ENCODE measurements at regions not wholly inside any gene's neighbourhood (a gene's known extent, or its start where the extent isn't known, plus 50 kb on each side); places are given as distances from the start of the nearest gene placed in this dataset.

- TF ChIP-seq GABPA (IDR thresholded peaks at IDR 0.05; ENCODE audit: low read depth) (no peak), MYC (IDR thresholded peaks at IDR 0.05; ENCODE audit: insufficient read depth, insufficient read length, insufficient replicate concordance, low read length, severe bottlenecking) (no peak), CTCF (IDR thresholded peaks at IDR 0.05 in 2 of 3, conservative IDR thresholded peaks at IDR 0.05 in 1 of 3; ENCODE audit: control insufficient read depth in 2 of 3, extremely low read depth in 1 of 3, insufficient read depth in 1 of 3, low read depth in 3 of 3, low read length in 3 of 3) (no peak), ESRRA (IDR thresholded peaks at IDR 0.05; ENCODE audit: low read length) (no peak), CBX3 (IDR thresholded peaks at IDR 0.05; ENCODE audit: borderline replicate concordance, low read depth) (no peak), POLR2A (IDR thresholded peaks at IDR 0.05; ENCODE audit: low read depth, low read length) (no peak), REST (IDR thresholded peaks at IDR 0.05; ENCODE audit: low read depth, low read length) (no peak), CHD4 (IDR thresholded peaks at IDR 0.05) (no peak), MEF2A (IDR thresholded peaks at IDR 0.05; ENCODE audit: insufficient read depth, low read depth, low read length) (no peak), SPI1 (IDR thresholded peaks at IDR 0.05; ENCODE audit: borderline replicate concordance, insufficient read depth, low read depth, low read length) (no peak), RFX5 (IDR thresholded peaks at IDR 0.05; ENCODE audit: low read depth, low read length) (no peak), IRF5 (IDR thresholded peaks at IDR 0.05; ENCODE audit: borderline replicate concordance) (no peak), CREB1 (IDR thresholded peaks at IDR 0.05; ENCODE audit: low read depth) (no peak), FOS (IDR thresholded peaks at IDR 0.05; ENCODE audit: borderline replicate concordance, extremely low read depth, insufficient read length) (no peak)
Observed at GRCh38 chr18:37854396-37854795, 288.8 kb upstream of the CELF4 start.

All from GM12878 (cell line).